Hepatic stellate cell (primary cell): ENCODE measurements at regions not wholly inside any gene's neighbourhood (a gene's known extent, or its start where the extent isn't known, plus 50 kb on each side); places are given as distances from the start of the nearest gene placed in this dataset.
"Not testable (repeated sequence)": the region's sequence is repeated elsewhere in the genome, so short reads cannot be mapped to it uniquely, and the experiment has no call there.

Experiments
- DNase-seq: peaks from one replicate; pipeline ENCODE4 v3.0.0; 2011; ENCODE audit warnings: low spot score

- no peak for DNase-seq
Observed at GRCh38 chr2:128613876-128614275, 295.2 kb upstream of the HS6ST1 start.

- DNase-seq, result not testable (repeated sequence)
Observed at GRCh38 chr2:128614907-128615306, 296.2 kb upstream of the HS6ST1 start.

- no peak for DNase-seq
Observed at GRCh38 chr2:128615571-128615970, 296.9 kb upstream of the HS6ST1 start.

- DNase-seq, result no peak
Observed at GRCh38 chr2:128617029-128617590, 298.4 kb upstream of the HS6ST1 start.

GRCh38 chr2:128617661-128618060 lies 299.0 kb upstream of the HS6ST1 start:
- no peak for DNase-seq

GRCh38 chr2:128618642-128619041 lies 300.0 kb upstream of the HS6ST1 start:
- no peak for DNase-seq

GRCh38 chr2:128619471-128620325 lies 301.0 kb upstream of the HS6ST1 start:
- DNase-seq, result no peak

GRCh38 chr2:128621074-128621473 lies 302.4 kb upstream of the HS6ST1 start:
- DNase-seq, result no peak

- DNase-seq, result no peak
Observed at GRCh38 chr2:128622371-128622770, 303.7 kb upstream of the HS6ST1 start.

GRCh38 chr2:128622955-128623620 lies 304.4 kb upstream of the HS6ST1 start:
- DNase-seq, result no peak

- DNase-seq, result peak; percentile 73
Observed at GRCh38 chr2:128623776-128624761, 305.4 kb upstream of the HS6ST1 start.

- no peak for DNase-seq
Observed at GRCh38 chr2:128624956-128625355, 306.3 kb upstream of the HS6ST1 start.

- no peak for DNase-seq
Observed at GRCh38 chr2:128625421-128625820, 306.8 kb upstream of the HS6ST1 start.

- no peak for DNase-seq
Observed at GRCh38 chr2:128625963-128626759, 307.5 kb upstream of the HS6ST1 start.

GRCh38 chr2:128626760-128627511 lies 308.3 kb upstream of the HS6ST1 start:
- no peak for DNase-seq

GRCh38 chr2:128628206-128628605 lies 309.5 kb upstream of the HS6ST1 start:
- DNase-seq, result no peak

- DNase-seq, result no peak
Observed at GRCh38 chr2:128628996-128629395, 310.3 kb upstream of the HS6ST1 start.

- no peak for DNase-seq
Observed at GRCh38 chr2:128630974-128631697, 312.5 kb upstream of the HS6ST1 start.

- DNase-seq, result no peak
Observed at GRCh38 chr2:128631698-128632500, 313.2 kb upstream of the HS6ST1 start.
